Keratinocyte (primary cell): ENCODE measurements at regions not wholly inside any gene's neighbourhood (a gene's known extent, or its start where the extent isn't known, plus 50 kb on each side); places are given as distances from the start of the nearest gene placed in this dataset.

Source experiments
- DNase-seq: peaks from one replicate; pipeline ENCODE4 v3.0.0-alpha.2; 2011; ENCODE audit warnings: low read depth, missing footprints, low spot score
- FAIRE-seq: peaks from 2 replicates; lab custom pipeline; 2011; peaks lifted over from hg19 to GRCh38; lab: Jason Lieb, UNC
- H2AFZ ChIP-seq: 2 replicates; pipeline ENCODE4 v1.6.0; 2012; ENCODE audit warnings: low read length, control low read depth, inconsistent platforms; ENCODE audit not compliant: control insufficient read depth
- H3K27ac ChIP-seq: 2 replicates; pipeline ENCODE4 v1.5.1; 2011; ENCODE audit warnings: low read length; ENCODE audit not compliant: control insufficient read depth, insufficient read depth
- H3K27me3 ChIP-seq: 3 replicates; pipeline ENCODE4 v1.6.0; 2011; ENCODE audit warnings: low read length; ENCODE audit not compliant: control insufficient read depth, insufficient read depth; ENCODE audit errors: extremely low read depth
- H3K36me3 ChIP-seq, 2 experiments: 2 replicates in 1 of 2; 3 replicates in 1 of 2; pipeline ENCODE4 v1.5.1; 2011; ENCODE audit warnings: low read length in 2 of 2, mild to moderate bottlenecking in 1 of 2; ENCODE audit not compliant: control insufficient read depth in 2 of 2, insufficient read depth in 2 of 2; ENCODE audit errors: extremely low read depth in 1 of 2
- H3K4me1 ChIP-seq: 3 replicates; pipeline ENCODE4 v1.5.1; 2011; ENCODE audit warnings: low read length; ENCODE audit not compliant: control insufficient read depth, insufficient read depth; ENCODE audit errors: extremely low read depth
- H3K4me2 ChIP-seq: 3 replicates; pipeline ENCODE4 v1.6.0; 2011; ENCODE audit warnings: low read depth, low read length; ENCODE audit not compliant: control insufficient read depth, insufficient read depth; ENCODE audit errors: extremely low read depth
- H3K4me3 ChIP-seq, 3 experiments: fragments of 200-600 bp in 1 of 3; sonication (generic) in 1 of 3; 2 replicates in 2 of 3; 3 replicates in 1 of 3; pipeline ENCODE4 v1.5.1; 2011 to 2016; ENCODE audit warnings: low read length in 3 of 3, mild to moderate bottlenecking in 3 of 3, control low read depth in 2 of 3, inconsistent platforms in 1 of 3, low read depth in 1 of 3, mixed read lengths in 1 of 3, mixed run types in 1 of 3, moderate library complexity in 1 of 3; ENCODE audit not compliant: control insufficient read depth in 2 of 3, insufficient read depth in 2 of 3; ENCODE audit errors: extremely low read depth in 1 of 3
- H3K79me2 ChIP-seq: 2 replicates; pipeline ENCODE4 v1.6.0; 2012; ENCODE audit warnings: low read length; ENCODE audit not compliant: control insufficient read depth, insufficient read depth
- H3K9ac ChIP-seq: 3 replicates; pipeline ENCODE4 v1.6.0; 2011; ENCODE audit warnings: low read length; ENCODE audit not compliant: control insufficient read depth, insufficient read depth; ENCODE audit errors: extremely low read depth
- H3K9me1 ChIP-seq: 3 replicates; pipeline ENCODE4 v1.6.0; 2011; ENCODE audit warnings: low read length; ENCODE audit not compliant: control insufficient read depth, insufficient read depth; ENCODE audit errors: extremely low read depth
- H3K9me3 ChIP-seq: 2 replicates; pipeline ENCODE4 v1.5.1; 2012; ENCODE audit warnings: low read depth, low read length; ENCODE audit not compliant: control insufficient read depth
- H4K20me1 ChIP-seq: 3 replicates; pipeline ENCODE4 v1.6.0; 2011; ENCODE audit warnings: low read length; ENCODE audit not compliant: control insufficient read depth, insufficient read depth; ENCODE audit errors: extremely low read depth
- EZH2 ChIP-seq: IDR thresholded peaks from one replicate; pipeline ENCODE4 v1.6.1; 2012; ENCODE audit warnings: inconsistent platforms, mild to moderate bottlenecking, low read length, moderate library complexity
- dilution Hi-C: fragments of 300-500 bp; cut with MboI; formaldehyde crosslinking; loops from one replicate; pipeline ENCODE4 v1.7.0; 2020; ENCODE audit warnings: low sequenced_read_pairs; ENCODE audit not compliant: extremely low pct_ligation_motif_present
- TF ChIP-seq, protein P1 (sequence below), 3 experiments: IDR thresholded peaks in 1 of 3; conservative IDR thresholded peaks in 1 of 3; optimal IDR thresholded peaks in 1 of 3; 2 replicates in 2 of 3; 3 replicates in 1 of 3; pipeline versions ENCODE3 to v1.5.1; 2011; ENCODE audit warnings: low read length in 3 of 3, mild to moderate bottlenecking in 3 of 3, moderate library complexity in 2 of 3, control low read depth in 1 of 3, inconsistent platforms in 1 of 3; ENCODE audit not compliant: insufficient read depth in 2 of 3; ENCODE audit errors: extremely low read depth in 1 of 3

DNA sequence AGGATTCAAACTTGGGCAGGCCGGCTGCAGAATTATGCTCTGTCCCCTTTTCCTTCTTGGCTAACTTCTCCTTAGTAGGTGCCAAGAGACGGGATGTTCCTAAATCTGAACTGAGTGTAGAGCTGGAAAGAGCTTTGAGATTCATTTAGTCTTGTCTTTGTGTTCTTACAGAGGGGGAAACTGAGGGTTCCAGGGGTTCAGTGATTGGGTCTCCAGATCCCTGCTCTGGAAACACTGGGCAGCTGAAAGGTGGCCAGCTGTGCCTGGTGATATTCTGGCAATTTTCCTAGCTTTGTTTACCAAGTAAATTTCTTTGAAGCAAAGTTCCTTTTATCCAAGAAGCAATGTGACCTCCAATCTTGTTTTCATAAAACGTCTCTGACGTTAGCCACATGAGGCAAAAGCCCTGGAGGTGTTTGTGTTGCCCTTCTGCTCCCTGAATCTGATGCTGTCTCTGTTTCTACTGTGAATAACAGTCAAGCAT, 288.7 kb downstream of the ZSWIM6 start:
- no peak overlapping the region for H2AFZ ChIP-seq
- H3K4me2 ChIP-seq = no peak overlapping the region
- no peak for FAIRE-seq
- no peak overlapping the region for H3K4me3 ChIP-seq
- no peaks in the 10 kb centered on the region for H3K36me3 ChIP-seq
- TF ChIP-seq, protein P1, sequence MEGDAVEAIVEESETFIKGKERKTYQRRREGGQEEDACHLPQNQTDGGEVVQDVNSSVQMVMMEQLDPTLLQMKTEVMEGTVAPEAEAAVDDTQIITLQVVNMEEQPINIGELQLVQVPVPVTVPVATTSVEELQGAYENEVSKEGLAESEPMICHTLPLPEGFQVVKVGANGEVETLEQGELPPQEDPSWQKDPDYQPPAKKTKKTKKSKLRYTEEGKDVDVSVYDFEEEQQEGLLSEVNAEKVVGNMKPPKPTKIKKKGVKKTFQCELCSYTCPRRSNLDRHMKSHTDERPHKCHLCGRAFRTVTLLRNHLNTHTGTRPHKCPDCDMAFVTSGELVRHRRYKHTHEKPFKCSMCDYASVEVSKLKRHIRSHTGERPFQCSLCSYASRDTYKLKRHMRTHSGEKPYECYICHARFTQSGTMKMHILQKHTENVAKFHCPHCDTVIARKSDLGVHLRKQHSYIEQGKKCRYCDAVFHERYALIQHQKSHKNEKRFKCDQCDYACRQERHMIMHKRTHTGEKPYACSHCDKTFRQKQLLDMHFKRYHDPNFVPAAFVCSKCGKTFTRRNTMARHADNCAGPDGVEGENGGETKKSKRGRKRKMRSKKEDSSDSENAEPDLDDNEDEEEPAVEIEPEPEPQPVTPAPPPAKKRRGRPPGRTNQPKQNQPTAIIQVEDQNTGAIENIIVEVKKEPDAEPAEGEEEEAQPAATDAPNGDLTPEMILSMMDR (optimal IDR thresholded peaks at IDR 0.05 in 1 of 3, IDR thresholded peaks at IDR 0.05 in 1 of 3, conservative IDR thresholded peaks at IDR 0.05 in 1 of 3; ENCODE audit: extremely low read depth in 1 of 3, insufficient read depth in 2 of 3, low read length in 3 of 3) = no peak
- TF ChIP-seq EZH2 = no peak
- H3K27ac ChIP-seq = no peak overlapping the region
- H3K9ac ChIP-seq = no peak overlapping the region
- no peaks in the 10 kb centered on the region for H3K27me3 ChIP-seq
- DNase-seq = no peak
- H3K4me1 ChIP-seq = no peaks in the 10 kb centered on the region
- no peaks in the 10 kb centered on the region for H3K79me2 ChIP-seq
- no peaks in the 10 kb centered on the region for H4K20me1 ChIP-seq
- H3K9me1 ChIP-seq = no peaks in the 10 kb centered on the region
- dilution Hi-C loops = no loop called here
- H3K9me3 ChIP-seq = no peaks in the 10 kb centered on the region

- no peak overlapping the region for H3K4me3 ChIP-seq
- H4K20me1 ChIP-seq = no peaks in the 10 kb centered on the region
- H3K9me1 ChIP-seq = no peaks in the 10 kb centered on the region
- H3K4me1 ChIP-seq = no peaks in the 10 kb centered on the region
- DNase-seq (no peak), FAIRE-seq (no peak)
- no peak overlapping the region for H3K27ac ChIP-seq
- dilution Hi-C loops = no loop called here
- H3K9ac ChIP-seq = no peak overlapping the region
- no peak for TF ChIP-seq EZH2
- TF ChIP-seq, protein P1 (optimal IDR thresholded peaks at IDR 0.05 in 1 of 3, IDR thresholded peaks at IDR 0.05 in 1 of 3, conservative IDR thresholded peaks at IDR 0.05 in 1 of 3; ENCODE audit: extremely low read depth in 1 of 3, insufficient read depth in 2 of 3, low read length in 3 of 3) = no peak
- H3K79me2 ChIP-seq = no peaks in the 10 kb centered on the region
- H2AFZ ChIP-seq = no peak overlapping the region
- no peak overlapping the region for H3K4me2 ChIP-seq
- no peaks in the 10 kb centered on the region for H3K9me3 ChIP-seq
- H3K36me3 ChIP-seq = no peaks in the 10 kb centered on the region
- no peaks in the 10 kb centered on the region for H3K27me3 ChIP-seq
These were observed 289.2 kb downstream of the ZSWIM6 start for GRCh38 chr5:61621202-61621650.
